Liver (tissue), 3 donors: ENCODE measurements at regions not wholly inside any gene's neighbourhood (a gene's known extent, or its start where the extent isn't known, plus 50 kb on each side); places are given as distances from the start of the nearest gene placed in this dataset.

ENCODE experiments used
- TF ChIP-seq, protein P1 (sequence below): IDR thresholded peaks from 2 replicates; pipeline ENCODE4 v1.6.1; 2016; ENCODE audit warnings: antibody characterized with exemption
- TF ChIP-seq, protein P2 (sequence below): fragments of 150-350 bp; IDR thresholded peaks from 2 replicates; pipeline ENCODE4 v1.5.1; 2017; ENCODE audit warnings: improper control_type of control experiment, low read depth, low read length; ENCODE audit not compliant: missing input control
- donor health status: healthy.
- donor health status: healthy.

DNA sequence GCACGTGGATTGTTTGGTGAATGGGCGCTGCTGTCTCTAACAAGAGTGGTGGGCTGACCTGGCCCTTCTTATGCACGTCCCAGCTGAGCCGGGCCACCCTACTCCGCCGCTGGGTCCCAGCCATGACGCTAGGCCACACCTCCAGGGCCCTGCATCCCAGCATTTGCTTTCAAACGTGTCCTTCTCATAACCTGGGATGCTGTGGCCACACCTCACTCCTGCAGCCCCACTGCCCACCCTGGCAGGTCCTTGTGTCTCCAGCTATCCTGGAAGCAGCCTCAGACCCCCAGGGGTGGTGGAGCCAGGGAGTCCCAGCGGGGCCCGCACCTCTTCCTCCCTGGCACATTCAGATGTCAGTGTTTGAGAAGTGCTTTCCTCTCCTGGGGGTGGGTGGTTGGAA, 168.6 kb downstream of the IRF8 start:
- TF ChIP-seq, protein P1, sequence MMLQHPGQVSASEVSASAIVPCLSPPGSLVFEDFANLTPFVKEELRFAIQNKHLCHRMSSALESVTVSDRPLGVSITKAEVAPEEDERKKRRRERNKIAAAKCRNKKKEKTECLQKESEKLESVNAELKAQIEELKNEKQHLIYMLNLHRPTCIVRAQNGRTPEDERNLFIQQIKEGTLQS: no peak
- TF ChIP-seq, protein P2, sequence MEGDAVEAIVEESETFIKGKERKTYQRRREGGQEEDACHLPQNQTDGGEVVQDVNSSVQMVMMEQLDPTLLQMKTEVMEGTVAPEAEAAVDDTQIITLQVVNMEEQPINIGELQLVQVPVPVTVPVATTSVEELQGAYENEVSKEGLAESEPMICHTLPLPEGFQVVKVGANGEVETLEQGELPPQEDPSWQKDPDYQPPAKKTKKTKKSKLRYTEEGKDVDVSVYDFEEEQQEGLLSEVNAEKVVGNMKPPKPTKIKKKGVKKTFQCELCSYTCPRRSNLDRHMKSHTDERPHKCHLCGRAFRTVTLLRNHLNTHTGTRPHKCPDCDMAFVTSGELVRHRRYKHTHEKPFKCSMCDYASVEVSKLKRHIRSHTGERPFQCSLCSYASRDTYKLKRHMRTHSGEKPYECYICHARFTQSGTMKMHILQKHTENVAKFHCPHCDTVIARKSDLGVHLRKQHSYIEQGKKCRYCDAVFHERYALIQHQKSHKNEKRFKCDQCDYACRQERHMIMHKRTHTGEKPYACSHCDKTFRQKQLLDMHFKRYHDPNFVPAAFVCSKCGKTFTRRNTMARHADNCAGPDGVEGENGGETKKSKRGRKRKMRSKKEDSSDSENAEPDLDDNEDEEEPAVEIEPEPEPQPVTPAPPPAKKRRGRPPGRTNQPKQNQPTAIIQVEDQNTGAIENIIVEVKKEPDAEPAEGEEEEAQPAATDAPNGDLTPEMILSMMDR: no peak
